Muscle layer of duodenum (tissue), 2 donors: ENCODE measurements at regions not wholly inside any gene's neighbourhood (a gene's known extent, or its start where the extent isn't known, plus 50 kb on each side); places are given as distances from the start of the nearest gene placed in this dataset.

ENCODE experiments used
- H3K27ac ChIP-seq: one replicate; pipeline ENCODE4 v1.7.0; 2013; ENCODE audit warnings: mild to moderate bottlenecking, low read length
- H3K27me3 ChIP-seq: one replicate; pipeline ENCODE4 v1.7.0; 2013; ENCODE audit warnings: low read depth, mild to moderate bottlenecking, control low read depth, low read length
- H3K36me3 ChIP-seq, 2 donors: one replicate each; pipeline ENCODE4 v1.7.0; 2013; ENCODE audit warnings: low read length in 2 of 2, control low read depth in 1 of 2, mild to moderate bottlenecking in 1 of 2; ENCODE audit not compliant: insufficient read depth in 2 of 2, control insufficient read depth in 1 of 2
- H3K4me1 ChIP-seq, 2 donors: one replicate each; pipeline ENCODE4 v1.7.0; 2013; ENCODE audit warnings: low read length in 2 of 2, mild to moderate bottlenecking in 2 of 2, control low read depth in 1 of 2, moderate library complexity in 1 of 2; ENCODE audit not compliant: insufficient read depth in 2 of 2, control insufficient read depth in 1 of 2
- H3K4me3 ChIP-seq, 2 donors: one replicate each; pipeline ENCODE4 v1.7.0; 2013; ENCODE audit warnings: low read length in 2 of 2, low read depth in 1 of 2, mild to moderate bottlenecking in 1 of 2
- H3K9me3 ChIP-seq, 2 donors: one replicate each; pipeline ENCODE4 v1.7.0; 2013; ENCODE audit warnings: low read length in 2 of 2, control low read depth in 1 of 2, mild to moderate bottlenecking in 1 of 2; ENCODE audit not compliant: control insufficient read depth in 1 of 2
- donor health status: healthy.

DNA sequence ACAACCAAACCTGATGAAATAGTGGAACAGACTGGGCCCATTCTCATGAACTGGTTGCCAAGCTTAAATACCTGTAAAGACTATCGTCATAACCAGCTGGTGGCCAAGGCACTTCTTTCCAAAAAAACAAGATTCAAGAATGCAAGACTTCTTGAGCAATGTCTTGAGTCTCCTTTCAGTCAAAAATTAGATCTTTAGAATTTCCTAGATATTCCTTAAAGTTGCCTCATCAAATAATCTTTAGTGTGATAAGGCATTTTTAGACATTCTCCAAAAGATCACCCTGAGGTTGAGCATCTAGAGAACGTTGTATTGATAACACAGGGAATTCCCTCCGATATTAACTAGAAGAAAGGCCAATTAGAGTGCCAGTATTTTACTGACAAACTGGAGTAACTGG is 236.4 kb upstream of the MEX3C start:
- H3K27me3 ChIP-seq, result no peaks in the 10 kb centered on the region
- H3K9me3 ChIP-seq, result no peaks in the 10 kb centered on the region
- no peak overlapping the region for H3K4me3 ChIP-seq
- H3K27ac ChIP-seq, result no peak overlapping the region
- no peaks in the 10 kb centered on the region for H3K36me3 ChIP-seq
- no peaks in the 10 kb centered on the region for H3K4me1 ChIP-seq

DNA sequence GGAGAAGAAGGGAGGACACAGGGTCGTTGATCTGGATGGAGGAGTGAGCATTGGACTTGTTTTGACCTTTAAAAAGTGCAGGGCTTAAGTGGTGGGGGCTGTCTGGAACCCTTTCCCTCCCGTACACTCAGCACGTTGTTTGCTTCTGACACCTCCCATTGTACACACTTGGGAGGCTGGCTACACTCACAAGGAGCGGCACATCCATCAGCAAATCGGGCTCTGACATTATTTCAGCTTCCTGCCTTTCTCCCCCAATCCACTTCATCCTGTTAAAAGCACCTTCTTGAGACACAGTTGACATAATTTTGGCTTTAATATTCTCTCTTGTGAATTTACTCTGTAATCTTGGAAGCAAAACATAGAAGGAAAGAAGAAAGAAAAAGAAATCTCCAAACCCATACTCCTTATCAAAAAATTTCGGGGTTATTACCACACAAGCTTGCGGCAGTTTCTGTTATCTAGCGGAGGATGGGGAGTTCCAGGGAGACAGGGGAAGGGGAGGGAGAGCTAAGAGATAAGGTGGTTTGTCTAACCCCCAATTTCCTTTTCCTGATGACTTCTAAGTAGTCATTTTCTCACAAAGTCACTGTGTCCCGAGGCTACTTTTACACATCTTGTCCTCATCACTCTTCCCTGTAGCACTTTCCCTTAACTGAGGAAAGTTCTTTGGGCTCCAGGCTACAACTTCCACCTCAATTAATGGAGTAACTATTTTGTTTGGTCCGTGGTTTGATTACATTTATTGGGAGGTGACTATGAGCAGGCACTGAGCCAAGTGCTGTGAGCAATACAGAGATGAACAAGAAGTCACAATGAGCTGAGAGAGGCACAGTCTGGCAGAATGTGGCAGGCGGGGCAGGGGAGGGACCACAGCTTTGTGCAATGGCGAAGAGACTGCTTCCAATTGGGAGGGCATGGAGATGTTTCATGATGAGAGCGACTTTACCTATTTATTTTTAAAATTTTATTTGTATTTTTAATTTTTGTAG is 240.1 kb upstream of the MEX3C start:
- Histone ChIP-seq H3K36me3 (no peaks in the 10 kb centered on the region), H3K27ac (no peak overlapping the region), H3K4me3 (no peak overlapping the region), H3K4me1 (no peaks in the 10 kb centered on the region), H3K27me3 (no peaks in the 10 kb centered on the region), H3K9me3 (no peaks in the 10 kb centered on the region)

GRCh38 chr18:51438797-51439350 is 241.4 kb upstream of the MEX3C start:
- Histone ChIP-seq H3K27me3 (no peaks in the 10 kb centered on the region), H3K4me1 (no peaks in the 10 kb centered on the region), H3K9me3 (no peaks in the 10 kb centered on the region), H3K27ac (no peak overlapping the region), H3K36me3 (no peaks in the 10 kb centered on the region), H3K4me3 (no peak overlapping the region)

GRCh38 chr18:51442012-51442411 is 244.5 kb upstream of the MEX3C start:
- Histone ChIP-seq H3K9me3 (no peaks in the 10 kb centered on the region), H3K27ac (no peak overlapping the region), H3K4me3 (no peak overlapping the region), H3K4me1 (no peaks in the 10 kb centered on the region), H3K36me3 (no peaks in the 10 kb centered on the region), H3K27me3 (no peaks in the 10 kb centered on the region)

GRCh38 chr18:51446571-51447210 is 249.2 kb upstream of the MEX3C start:
- no peaks in the 10 kb centered on the region for H3K4me1 ChIP-seq
- no peaks in the 10 kb centered on the region for H3K9me3 ChIP-seq
- no peaks in the 10 kb centered on the region for H3K27me3 ChIP-seq
- H3K4me3 ChIP-seq, result no peak overlapping the region
- H3K27ac ChIP-seq, result no peak overlapping the region
- no peaks in the 10 kb centered on the region for H3K36me3 ChIP-seq

DNA sequence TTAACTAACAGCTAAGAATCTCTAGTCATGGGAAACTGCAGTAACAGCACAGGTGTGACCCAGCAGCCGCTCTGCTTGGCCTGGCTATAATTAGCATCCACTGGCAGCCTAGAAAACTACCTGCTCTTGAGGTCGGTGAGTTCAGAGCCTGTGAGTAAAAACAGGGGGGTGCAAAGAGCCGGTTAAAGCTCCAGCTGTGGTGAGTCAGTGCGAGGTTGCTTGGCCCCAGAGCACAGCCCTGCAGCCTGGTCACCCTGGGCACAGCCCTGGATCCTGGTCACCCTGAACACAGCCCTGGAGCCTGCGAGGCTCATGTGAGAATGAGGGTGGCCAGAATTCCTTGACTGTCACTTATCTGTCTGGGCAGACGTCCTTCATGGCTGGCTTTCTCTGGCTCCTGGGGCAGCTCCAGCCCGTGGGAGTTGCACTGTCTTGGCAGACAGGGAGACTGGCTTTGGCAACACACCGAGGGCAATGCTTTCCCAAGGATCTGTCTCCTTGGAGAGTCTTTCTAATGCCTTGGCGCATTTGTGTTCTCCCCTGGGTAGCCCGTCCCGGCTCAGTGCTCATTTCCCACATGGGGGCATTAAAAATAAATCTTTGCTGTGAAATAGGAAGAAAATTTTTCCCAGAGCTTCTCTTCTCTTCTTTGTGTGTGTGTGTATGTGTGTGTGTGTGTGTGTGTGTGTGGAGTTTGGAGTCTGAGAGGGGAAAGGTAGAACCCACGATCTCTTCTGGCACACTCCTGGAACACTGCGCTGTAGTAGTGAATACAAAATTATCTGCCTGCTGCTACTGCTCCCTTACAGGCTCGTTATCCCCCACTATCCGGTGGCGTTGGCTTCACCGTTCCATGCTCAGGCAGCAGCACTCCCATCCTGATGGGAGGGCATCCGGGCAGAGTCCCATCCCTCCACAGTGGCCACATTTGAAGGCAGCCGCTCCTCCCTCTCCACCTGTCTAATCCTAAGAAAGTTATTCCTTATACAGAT is 250.2 kb upstream of the MEX3C start:
- no peaks in the 10 kb centered on the region for H3K36me3 ChIP-seq

DNA sequence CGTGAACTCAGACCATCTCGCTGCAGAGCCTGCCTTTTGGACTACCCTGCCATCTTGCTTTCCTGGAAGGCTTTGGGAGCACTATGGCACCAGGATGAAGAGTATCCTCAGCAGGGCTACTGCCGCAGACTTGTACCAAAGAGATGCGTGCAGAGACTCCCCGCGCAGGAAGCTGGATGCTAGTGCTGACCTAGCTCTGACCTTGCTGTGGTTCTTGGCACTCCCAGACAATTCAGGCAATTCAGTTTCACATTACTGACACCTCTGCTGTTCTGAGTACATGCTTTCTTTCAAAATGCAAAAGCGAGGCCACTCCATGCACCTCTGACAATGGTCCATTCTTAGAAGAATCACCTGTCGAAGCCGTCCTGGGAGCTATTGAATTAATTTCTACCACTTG is 251.5 kb upstream of the MEX3C start:
- Histone ChIP-seq H3K4me1 (no peaks in the 10 kb centered on the region), H3K27ac (no peak overlapping the region), H3K4me3 (no peak overlapping the region), H3K27me3 (no peaks in the 10 kb centered on the region), H3K36me3 (no peaks in the 10 kb centered on the region), H3K9me3 (no peaks in the 10 kb centered on the region)

More for the DNA sequence above, 250.2 kb upstream of the MEX3C start:
- Histone ChIP-seq H3K9me3 (no peaks in the 10 kb centered on the region), H3K27ac (no peak overlapping the region), H3K27me3 (no peaks in the 10 kb centered on the region), H3K4me3 (no peak overlapping the region), H3K4me1 (no peaks in the 10 kb centered on the region)

- Histone ChIP-seq H3K27me3 (no peaks in the 10 kb centered on the region), H3K4me1 (no peaks in the 10 kb centered on the region), H3K4me3 (no peak overlapping the region), H3K9me3 (no peaks in the 10 kb centered on the region), H3K36me3 (no peaks in the 10 kb centered on the region), H3K27ac (no peak overlapping the region)
Observed at GRCh38 chr18:51453594-51453993, 256.1 kb upstream of the MEX3C start.

DNA sequence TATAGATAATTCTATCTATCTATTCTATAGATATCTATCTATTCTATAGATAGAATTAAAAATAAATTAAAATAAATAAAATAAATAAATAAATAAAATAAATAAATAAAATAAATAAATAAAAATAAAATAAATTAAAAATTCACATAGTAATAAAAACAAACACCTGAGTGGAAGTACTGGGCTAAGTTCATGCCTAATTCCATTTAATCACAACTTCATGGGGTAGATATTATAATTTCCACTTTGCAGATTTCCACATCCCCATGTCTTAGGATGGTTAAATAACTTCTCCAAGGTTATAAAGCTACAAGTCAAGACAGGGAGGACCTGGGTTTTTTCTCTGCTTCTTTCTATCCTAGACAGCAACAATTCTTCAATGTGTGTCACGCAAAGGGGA is 261.4 kb upstream of the MEX3C start:
- no peaks in the 10 kb centered on the region for H3K27me3 ChIP-seq
- H3K27ac ChIP-seq, result no peak overlapping the region
- no peaks in the 10 kb centered on the region for H3K4me1 ChIP-seq
- H3K36me3 ChIP-seq, result no peaks in the 10 kb centered on the region
- H3K9me3 ChIP-seq, result no peaks in the 10 kb centered on the region
- no peak overlapping the region for H3K4me3 ChIP-seq

DNA sequence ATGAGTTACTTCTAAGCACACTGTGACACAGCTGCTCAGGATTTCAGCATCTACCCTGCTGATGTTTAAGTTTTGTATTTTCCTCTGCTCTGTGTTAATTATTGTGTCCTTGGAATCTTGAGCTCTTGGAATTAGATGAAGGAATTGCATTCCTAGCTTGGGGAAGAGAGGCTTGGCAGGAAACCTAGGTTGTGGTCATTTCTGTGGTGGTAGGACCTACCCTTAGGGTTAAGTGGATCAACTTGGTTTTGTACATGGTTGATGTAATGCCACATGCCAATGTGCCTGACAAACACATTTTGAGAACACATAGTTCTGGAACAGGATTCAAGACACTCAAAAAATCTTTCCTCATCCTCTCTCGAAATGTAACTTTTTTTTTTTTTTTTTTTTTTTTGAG is 264.5 kb upstream of the MEX3C start:
- Histone ChIP-seq H3K4me1 (no peaks in the 10 kb centered on the region), H3K9me3 (no peaks in the 10 kb centered on the region), H3K4me3 (no peak overlapping the region), H3K36me3 (no peaks in the 10 kb centered on the region), H3K27ac (no peak overlapping the region), H3K27me3 (no peaks in the 10 kb centered on the region)
